ENCODE measurements at regions not wholly inside any gene's neighbourhood (a gene's known extent, or its start where the extent isn't known, plus 50 kb on each side); places are given as distances from the start of the nearest gene placed in this dataset.

- TF ChIP-seq, protein P1, sequence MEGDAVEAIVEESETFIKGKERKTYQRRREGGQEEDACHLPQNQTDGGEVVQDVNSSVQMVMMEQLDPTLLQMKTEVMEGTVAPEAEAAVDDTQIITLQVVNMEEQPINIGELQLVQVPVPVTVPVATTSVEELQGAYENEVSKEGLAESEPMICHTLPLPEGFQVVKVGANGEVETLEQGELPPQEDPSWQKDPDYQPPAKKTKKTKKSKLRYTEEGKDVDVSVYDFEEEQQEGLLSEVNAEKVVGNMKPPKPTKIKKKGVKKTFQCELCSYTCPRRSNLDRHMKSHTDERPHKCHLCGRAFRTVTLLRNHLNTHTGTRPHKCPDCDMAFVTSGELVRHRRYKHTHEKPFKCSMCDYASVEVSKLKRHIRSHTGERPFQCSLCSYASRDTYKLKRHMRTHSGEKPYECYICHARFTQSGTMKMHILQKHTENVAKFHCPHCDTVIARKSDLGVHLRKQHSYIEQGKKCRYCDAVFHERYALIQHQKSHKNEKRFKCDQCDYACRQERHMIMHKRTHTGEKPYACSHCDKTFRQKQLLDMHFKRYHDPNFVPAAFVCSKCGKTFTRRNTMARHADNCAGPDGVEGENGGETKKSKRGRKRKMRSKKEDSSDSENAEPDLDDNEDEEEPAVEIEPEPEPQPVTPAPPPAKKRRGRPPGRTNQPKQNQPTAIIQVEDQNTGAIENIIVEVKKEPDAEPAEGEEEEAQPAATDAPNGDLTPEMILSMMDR (IDR thresholded peaks at IDR 0.05), result no peak
- no peak for TF ChIP-seq EZH2 (IDR thresholded peaks at IDR 0.05)
- TF ChIP-seq EZH2phosphoT487 (IDR thresholded peaks at IDR 0.05), result no peak
Observed at GRCh38 chr22:22737590-22737989, 93.2 kb downstream of the GGTLC2 start.

Measured in neural progenitor cell (in vitro differentiated cells).